Ecto neural progenitor cell (in vitro differentiated cells): ENCODE measurements at regions not wholly inside any gene's neighbourhood (a gene's known extent, or its start where the extent isn't known, plus 50 kb on each side); places are given as distances from the start of the nearest gene placed in this dataset.
"Not testable (repeated sequence)": the region's sequence is repeated elsewhere in the genome, so short reads cannot be mapped to it uniquely, and the experiment has no call there.

Experiments used
- DNase-seq: peaks from one replicate; pipeline ENCODE4 v3.0.0-alpha.2; 2018; ENCODE audit warnings: low spot score

DNA sequence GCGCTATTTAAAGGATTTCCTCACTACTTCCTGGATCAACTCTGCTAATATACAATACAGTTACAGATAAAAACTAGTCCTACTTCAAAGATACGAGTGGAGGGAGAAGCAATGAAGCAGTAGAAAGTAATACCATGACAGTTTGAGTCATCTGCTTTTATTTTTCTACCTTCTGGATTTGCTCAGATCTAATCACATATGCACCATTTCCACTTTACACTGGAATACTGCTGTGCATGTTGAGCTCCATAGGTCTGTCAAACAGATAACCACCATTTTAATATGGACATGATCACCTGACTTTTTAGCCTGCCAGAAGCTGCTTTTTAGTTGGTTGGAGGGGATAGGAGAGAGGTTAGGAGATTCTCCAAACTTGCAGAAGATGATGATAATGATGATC lies 92.5 kb downstream of the MMUT start:
- no peak for DNase-seq

DNA sequence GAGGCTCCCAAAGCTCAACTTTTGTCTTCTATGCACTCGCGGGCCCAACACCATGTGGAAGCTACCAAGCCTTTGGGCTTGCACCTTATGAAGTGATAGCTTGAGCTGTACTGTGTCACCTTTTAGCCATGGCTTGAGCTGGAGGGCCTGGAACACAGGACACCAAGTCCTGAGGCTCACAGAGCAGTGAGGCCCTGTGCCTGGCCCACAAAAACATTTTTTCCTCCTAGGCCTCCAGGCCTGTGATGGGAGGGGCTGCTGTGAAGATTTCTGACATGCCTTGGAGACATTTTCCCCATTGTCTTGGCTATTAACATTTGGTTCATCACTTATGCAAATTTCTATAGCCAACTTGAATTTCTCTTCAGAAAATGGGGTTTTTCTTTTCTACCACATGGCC lies 96.5 kb downstream of the MMUT start:
- no peak for DNase-seq

DNA sequence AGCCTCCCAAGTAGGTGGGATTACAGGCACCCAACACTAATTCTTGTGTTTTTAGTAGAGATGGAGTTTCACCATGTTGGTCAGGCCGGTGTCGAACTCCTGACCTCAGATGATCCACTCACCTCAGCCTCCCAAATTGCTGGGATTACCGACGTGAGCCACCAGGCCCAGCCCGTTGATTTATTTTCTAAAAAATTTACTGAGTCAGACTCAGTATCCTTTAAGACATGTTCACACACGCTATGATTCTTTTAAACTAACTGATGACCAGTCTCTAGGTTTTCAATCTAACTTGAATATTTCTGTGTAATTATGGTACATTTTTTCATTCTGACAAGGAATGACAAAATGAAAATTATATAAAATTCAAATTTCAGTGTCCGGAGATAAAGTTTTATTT lies 114.5 kb downstream of the MMUT start:
- no peak for DNase-seq

DNA sequence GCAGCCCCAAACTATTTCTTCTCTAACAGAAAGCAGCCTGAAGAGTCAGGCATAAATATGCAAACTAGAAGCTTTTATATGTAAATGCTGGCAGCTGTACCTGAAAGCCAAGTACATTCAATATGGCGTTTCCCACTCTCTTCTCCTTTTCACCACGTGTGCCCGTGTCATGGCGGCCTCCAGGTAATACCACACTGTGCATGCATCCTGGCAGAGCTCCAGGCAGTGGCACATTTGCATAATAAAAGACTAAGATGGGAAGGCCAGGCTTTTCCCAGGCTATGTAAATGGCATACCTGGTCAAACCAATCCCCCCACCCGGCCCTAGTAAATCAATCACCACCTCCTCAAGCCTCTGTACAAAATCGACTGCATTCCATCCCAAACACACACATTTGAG lies 120.6 kb downstream of the MMUT start:
- DNase-seq, result no peak

DNA sequence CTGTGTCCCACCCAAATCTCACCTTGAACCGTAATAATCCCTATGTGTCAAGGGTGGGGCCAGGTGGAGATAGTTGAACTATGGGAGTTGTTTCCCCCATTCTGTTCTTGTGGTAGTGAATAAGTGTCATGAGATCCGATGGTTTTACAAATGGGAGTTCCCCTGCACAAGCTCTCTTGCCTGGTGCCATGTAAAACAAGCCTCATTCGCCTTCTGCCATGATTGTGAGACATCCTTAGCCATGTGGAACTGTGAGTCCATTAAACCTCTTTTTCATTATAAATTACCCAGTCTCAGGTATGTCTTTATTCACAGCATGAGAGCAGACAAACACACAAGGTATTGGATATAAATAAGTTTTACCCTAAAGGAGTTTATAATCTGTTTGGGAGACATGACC lies 121.2 kb downstream of the MMUT start:
- no peak for DNase-seq

DNA sequence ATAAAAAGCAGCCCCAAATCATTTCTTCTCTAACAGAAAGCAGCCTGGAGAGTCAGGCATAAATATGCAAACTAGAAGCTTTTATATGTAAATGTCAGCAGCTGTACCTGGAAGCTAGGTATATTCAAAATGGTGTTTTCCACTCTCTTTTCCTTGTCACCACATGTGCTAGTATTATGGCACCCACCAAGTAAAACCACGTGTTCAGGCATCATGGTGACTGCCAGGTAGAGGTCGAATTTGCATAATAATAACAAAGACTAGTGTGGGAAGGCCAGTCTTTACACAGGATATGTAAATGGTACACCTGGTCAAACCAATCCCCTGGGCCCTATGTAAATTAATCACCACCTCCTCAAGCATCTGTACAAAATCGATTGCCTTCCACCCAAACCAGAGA lies 124.0 kb downstream of the MMUT start:
- DNase-seq, result no peak

DNA sequence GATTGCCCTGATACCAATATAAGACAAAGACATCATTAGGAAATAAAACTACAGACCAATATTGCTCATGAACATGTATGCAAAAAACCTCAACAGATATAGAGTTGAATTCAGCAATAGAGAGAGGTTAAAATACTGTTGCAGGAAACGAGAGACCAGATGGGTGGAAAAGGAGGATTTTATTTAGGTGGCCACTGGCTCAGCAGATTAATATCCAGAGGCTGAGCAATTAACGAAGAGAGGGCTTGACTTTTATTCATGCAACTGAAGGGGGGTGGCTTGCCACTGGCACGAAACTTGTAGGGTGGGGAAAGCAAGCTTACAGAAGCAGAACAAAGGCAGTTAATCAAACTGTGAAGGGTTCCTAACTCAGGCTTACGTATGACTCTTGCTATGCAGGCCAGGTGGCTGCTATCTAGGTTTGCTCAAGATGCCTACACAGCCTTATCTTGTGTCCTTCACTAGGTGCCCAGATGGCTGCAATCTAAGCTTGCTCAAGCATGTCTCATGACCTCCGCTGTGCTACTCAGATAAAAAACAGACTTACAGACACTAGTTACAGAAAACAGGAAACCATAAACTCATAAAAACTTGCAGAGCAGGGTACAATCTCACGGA lies 126.4 kb downstream of the MMUT start:
- no peak for DNase-seq

DNA sequence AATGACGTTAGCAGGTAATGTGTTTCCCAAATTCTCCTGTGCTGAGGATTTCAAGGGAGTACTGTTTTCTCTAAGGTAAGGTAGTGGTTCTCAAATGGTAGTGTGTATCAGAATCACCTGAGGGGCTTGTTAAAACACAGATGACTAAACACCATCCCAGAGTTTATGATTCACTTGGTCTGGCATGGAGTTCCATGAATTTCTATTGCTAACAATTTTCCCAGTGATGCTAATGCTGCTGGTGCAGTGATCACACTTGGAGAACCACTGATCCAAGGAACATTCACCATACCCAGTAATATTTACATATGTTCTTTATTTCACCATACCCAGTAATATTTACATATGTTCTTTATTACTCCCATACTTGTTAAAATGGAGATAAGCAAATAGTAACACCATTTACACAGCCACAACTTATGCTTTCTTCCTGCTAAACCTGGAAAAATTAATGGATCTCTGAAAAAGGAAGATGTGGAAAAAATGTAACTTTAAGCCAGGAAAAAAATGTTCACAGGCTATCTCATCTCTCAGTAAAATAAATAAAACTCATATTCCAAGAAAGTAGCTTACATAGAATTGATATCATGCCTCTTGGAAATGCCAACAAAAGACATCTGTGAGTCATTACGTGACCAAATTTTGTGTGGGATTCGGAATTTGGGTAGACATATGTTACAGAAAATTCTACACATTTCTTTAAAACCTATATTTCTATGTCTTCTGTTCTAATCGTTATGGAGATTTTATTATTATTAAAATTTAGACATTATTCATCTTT lies 129.5 kb downstream of the MMUT start:
- DNase-seq, result no peak

DNA sequence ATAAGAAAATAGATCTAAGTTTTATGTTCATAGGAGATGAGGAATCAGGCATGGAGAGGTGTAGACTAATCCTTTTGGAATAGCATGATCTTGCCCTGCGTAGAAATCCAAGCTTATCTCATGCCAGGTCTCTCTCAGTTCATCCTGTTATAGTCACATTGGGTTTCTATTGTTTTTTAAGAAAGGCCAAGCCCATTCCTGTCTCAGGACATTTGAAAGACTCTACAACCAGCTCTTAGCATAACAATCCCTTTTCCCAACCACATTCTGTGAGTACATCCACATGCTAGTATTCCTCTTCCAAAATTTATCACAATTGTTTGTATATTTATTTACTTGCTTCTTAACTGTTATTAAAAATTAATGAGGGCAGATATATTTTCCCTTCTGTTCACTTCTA lies 130.3 kb downstream of the MMUT start:
- DNase-seq, result no peak

DNA sequence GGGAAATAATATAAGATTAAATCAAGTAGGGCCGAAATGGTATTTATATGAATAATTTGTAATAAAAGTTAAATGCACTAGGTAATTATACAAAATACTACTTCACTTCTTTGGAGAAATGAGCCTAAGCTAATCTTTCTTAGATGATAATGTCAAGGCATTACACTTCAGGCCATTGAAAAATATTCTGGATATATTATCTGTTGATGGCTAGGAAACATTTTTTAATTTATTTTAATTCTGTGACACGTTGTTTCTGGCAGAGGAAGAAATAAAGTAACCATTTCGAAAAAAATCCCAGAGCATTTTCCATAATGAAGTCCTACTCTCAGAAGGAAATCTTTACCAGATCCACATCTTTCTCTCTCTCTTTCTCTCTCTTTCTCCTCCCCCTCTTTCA lies 133.9 kb downstream of the MMUT start:
- DNase-seq, result no peak

DNA sequence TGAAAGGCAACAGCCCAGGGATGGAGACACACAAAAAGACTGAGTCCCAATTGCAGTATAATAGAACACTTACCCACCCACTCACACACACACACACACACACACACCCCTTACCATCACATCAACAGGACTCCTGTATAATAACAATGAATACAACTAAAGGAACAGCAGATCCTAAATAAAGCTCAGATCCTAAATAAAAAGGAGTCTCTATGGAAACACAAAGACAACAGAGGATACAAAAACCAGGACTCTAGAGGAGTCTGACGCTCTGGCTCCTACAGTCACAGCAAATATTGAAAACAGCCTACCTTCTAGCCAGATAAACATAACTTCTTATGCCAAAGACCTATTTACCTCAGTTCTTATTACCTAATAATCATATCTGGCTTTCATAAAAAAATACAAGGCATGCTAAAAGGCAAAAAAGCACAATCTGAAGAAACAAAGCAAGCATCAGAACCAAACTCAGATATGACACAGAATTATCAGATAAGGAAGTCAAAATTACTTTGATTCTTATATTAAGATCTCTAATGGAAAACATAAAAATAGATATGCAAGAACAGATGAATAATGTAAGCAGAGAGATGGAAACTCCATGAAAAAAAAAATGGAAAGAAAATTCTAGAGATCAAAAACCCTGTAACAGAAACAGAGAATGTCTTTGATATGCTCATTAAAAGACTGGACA lies 134.9 kb downstream of the MMUT start:
- no peak for DNase-seq

DNA sequence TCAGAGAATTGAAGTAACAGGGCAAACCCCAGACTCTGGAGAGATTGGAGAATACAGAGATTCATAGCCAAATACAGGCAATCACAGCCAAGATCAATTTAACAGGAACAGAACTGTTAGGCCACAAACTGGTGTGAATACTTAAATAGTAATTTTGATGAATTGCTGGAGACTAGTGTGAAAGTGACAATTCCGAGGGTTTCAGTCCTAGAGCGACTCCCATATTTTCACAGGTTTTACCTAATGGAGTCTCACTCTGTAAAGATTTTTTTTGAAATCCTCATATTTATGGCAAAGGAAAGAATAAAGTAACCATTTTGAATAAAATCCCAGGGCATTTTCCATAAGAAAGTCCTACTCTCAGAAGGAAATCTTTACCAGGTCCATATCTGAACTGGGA lies 135.5 kb downstream of the MMUT start:
- DNase-seq, result no peak

DNA sequence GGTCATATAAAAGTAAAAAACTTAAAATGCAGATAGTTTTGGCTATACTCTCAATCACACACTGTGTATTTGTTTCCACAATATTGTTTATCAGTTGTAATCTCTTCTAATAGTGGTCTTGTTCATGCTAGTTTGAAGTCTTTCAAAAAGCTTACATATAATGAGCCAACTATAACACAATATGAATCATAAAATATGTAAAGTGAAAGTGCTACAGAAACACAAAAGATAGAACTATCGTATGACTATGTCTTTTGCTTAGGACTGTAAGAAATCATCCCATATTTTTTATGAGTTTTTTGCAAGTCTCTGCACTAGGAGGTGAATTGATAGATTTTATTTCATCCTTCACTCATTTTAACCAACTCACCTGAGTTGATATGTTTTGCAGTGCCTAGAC lies 136.0 kb downstream of the MMUT start:
- DNase-seq, result no peak

DNA sequence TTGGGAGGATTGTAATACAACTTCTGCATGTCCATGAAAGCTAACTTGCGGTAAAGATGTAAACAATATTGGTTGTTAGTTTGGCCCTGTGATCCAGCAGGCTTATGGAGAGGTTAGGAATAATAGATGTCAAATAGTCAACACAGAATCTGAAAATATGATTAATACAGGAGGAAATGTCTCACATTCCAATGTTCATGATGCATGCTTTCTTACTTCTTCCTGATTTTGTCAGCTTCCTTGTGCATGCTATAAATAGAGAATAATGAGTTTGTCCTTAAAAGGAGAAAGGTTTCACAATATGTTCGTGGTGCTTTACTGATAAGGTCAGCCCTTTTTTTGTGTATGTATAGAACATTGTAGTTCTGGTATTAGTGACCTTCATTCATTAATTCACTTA lies 136.7 kb downstream of the MMUT start:
- DNase-seq, result no peak

DNA sequence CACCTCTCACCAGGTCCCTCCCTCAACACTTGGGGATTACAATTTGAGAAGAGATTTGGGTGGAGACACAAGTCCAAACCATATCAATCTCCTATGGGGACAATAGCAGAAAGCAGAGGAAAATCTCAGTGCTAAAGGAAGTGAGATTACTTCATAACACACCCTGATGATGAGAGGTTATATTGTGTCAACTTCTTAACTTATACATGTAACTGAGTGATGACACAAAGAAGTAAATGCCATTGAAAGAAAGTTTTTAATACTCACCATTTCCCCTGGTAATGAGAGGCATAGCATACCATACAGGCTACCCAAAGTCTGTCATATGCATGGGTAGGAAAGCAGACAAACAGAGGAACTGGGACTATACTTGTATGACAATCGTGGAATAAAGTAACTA lies 137.2 kb downstream of the MMUT start:
- no peak for DNase-seq

DNA sequence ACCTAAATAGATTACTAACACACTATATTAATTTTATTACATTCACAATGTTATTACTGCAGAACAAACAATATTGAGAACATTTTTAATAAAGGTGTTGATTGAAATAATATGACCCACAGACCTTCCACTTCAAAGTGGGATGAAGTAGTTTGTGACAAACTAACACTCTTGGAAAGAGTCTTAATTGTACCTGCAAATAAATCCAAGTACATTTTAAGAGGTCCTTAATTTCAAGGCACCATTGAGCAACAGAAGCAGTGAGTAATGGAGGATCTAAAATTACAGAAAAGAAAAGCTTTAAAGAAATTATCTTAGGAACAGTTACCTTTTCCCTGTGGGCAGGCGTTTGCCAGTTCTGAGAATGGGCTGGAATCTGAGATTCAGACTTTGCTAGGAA lies 140.2 kb downstream of the MMUT start:
- DNase-seq, result no peak

DNA sequence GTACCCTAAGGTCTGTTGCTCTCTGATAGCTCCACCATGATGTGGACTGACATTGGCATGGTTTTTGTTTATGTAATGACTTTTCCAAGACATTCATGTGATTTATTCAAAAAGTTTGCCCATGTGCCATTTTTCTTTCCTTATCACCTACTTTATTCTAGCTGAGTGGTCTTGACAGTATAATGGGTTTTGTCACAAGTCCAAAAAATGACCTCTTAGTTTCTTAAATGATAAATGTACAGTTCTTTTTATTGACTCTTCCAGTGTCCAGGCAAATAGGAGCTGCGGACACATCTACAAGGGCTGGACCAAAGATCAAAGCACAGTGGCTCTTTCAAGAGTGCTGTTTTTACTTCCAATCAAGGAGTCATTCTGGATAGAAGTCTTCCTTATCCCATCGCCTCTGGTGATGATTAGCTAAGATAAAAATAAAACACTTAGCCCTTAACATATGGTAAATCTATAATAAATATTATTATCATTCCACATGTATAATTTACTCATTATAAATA lies 141.4 kb downstream of the MMUT start:
- DNase-seq, result no peak

DNA sequence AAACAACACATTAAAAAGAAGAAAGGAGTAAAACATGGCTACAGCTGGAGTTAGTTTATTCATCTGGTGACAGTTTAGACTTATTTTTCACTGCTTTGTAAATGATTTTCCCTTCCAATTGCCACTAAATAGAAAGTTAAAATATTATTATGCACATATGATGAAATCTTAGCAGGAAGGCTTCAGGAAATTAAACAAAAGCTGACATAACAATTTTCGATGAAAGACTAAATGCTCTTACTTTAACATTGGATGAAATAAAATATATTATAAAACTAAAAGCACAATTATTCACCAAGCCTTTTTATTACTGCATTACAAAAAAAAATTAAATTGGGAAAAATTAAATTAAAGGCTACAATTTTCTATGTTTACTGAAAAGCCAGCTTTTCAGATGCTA lies 158.0 kb downstream of the MMUT start:
- no peak for DNase-seq

DNA sequence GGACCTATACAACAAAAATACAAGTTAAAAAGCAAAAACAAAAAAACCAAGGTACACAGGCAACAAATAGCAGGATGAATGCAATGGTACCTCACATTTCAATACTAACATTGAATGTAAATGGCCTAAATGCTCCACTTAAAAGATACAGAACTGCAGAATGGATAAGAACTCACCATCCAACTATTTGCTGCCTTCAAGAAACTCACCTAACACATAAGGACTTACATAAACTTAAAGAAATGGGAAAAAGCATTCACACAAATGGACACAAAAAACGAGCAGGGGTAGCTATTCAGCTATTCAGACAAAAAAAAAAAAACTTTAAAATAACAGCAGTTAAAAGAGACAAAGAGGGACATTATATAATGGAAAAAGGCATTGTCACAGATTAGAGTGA lies 158.7 kb downstream of the MMUT start:
- DNase-seq, result not testable (repeated sequence)

DNA sequence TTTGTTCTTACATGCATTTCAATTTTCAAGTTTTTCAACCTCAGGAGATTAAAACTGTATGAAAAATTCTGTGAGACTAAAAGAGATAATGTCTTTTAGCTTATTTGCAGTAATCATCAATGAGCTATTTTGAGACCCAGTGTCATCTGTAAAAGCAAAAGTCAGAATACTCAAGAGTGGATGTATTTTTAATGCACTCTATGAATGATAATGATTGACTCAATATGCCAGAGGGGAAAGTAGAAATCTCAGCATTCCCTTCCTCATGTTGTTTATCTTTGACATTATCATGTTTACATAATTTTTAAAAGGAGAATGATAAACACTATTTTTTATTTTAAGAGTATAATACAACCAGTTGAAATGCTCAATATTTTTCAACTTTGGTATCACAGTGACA lies 162.1 kb downstream of the MMUT start:
- no peak for DNase-seq

DNA sequence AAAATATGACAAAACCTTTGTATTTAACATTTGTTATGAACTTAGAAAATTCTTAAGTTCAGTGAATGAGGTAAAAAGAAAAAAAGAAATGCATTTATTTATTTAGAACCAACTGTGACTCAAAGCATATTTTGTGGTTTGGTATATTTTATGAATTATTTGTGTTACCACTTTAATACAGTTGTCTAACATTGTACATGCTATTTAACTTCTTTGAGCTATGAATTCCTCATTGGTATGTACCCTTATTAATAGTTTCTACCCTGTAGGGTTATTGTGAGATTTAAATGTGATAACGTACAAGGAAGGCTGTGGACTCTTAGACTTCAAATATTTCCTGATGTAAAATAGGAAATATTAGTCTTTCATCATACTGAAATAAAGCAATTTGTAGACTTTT lies 162.6 kb downstream of the MMUT start:
- DNase-seq, result no peak

DNA sequence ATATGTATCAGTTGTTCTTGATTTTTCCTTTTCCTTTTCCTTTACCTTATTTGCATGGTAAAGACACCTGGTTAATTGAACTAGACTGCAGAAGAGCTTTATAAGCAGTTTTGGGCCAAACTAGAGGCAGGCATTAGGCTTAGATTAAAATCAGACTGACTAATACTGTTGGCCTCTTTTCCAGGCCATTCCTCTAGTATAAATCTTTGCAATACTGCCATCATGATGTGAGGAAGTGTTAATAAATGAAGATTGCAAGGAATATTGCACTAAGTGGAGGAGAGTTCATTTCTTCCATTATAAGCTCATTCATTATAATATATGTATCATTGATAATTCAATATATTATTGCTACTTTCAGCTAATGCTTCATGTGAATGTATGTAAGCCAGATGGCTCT lies 163.8 kb downstream of the MMUT start:
- no peak for DNase-seq

DNA sequence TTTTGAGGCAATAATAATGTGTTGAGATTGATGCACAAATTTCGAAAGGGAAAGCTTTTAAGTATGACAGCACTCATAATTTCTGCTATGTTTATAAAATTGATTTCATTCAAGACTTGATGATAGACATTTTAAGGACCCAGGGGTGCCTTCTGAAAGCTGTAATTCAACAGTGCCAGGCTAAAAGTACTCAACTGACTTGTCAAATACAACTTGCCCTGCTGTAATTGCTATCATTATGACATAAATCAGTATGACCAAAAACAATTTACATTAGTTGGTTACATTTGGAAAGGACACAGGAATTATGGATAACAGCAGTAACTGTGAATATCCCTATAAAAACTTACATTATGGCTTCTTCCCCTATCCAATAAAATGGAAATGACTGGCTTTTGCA lies 178.9 kb downstream of the MMUT start:
- DNase-seq, result no peak
